Common myeloid progenitor, CD34-positive (primary cell): ENCODE measurements at regions not wholly inside any gene's neighbourhood (a gene's known extent, or its start where the extent isn't known, plus 50 kb on each side); places are given as distances from the start of the nearest gene placed in this dataset.
"Not testable (repeated sequence)": the region's sequence is repeated elsewhere in the genome, so short reads cannot be mapped to it uniquely, and the experiment has no call there.

ENCODE experiments used
- CTCF ChIA-PET: fragments of 350-600 bp; sonication (Branson Sonifier 250); formaldehyde crosslinking; loops from one replicate; lab custom pipeline; 2021; ENCODE audit warnings: antibody characterized with exemption; lab: Charles Lee
- POLR2A ChIA-PET: fragments of 350-600 bp; sonication (Branson Sonifier 250); formaldehyde crosslinking; loops from one replicate; lab custom pipeline; 2021; ENCODE audit warnings: antibody characterized with exemption; lab: Charles Lee
- DNase-seq, 3 donors: peaks; one replicate each; pipeline versions ENCODE4 v3.0.0 to v3.0.0-alpha.2; 2013
- H3K27ac ChIP-seq, 2 experiments: 1 replicate in 1 of 2; 2 replicates in 1 of 2; pipeline ENCODE4 v1.7.0; 2013; ENCODE audit warnings: inconsistent platforms in 2 of 2, low read length in 2 of 2, mild to moderate bottlenecking in 2 of 2, low read depth in 1 of 2, moderate library complexity in 1 of 2; ENCODE audit not compliant: severe bottlenecking in 2 of 2, insufficient read depth in 1 of 2, poor library complexity in 1 of 2
- H3K27me3 ChIP-seq, 5 experiments: replicated peaks in 2 of 5; 1 replicate in 3 of 5; 2 replicates in 2 of 5; pipeline versions ENCODE4 v1.6.1 to v1.7.0; 2013; ENCODE audit warnings: low read length in 4 of 5, mild to moderate bottlenecking in 2 of 5, moderate library complexity in 2 of 5, inconsistent platforms in 1 of 5; ENCODE audit not compliant: insufficient read depth in 5 of 5, control insufficient read depth in 4 of 5
- H3K36me3 ChIP-seq, 4 experiments: 1 replicate in 2 of 4; 2 replicates in 2 of 4; pipeline versions ENCODE4 v1.6.1 to v1.7.0; 2013; ENCODE audit warnings: low read length in 3 of 4, control low read depth in 1 of 4, mild to moderate bottlenecking in 1 of 4; ENCODE audit not compliant: control insufficient read depth in 4 of 4, insufficient read depth in 4 of 4
- H3K4me1 ChIP-seq, 4 experiments: 1 replicate in 3 of 4; 2 replicates in 1 of 4; pipeline versions ENCODE4 v1.6.1 to v1.7.1; 2013; ENCODE audit warnings: low read length in 3 of 4, mild to moderate bottlenecking in 3 of 4, control low read depth in 1 of 4, inconsistent platforms in 1 of 4, moderate library complexity in 1 of 4; ENCODE audit not compliant: control insufficient read depth in 4 of 4, insufficient read depth in 4 of 4; ENCODE audit errors: control extremely low read depth in 1 of 4
- H3K4me3 ChIP-seq, 7 experiments: 1 replicate in 4 of 7; 2 replicates in 3 of 7; pipeline versions ENCODE4 v1.5.1 to v1.7.0; 2013; ENCODE audit warnings: mild to moderate bottlenecking in 7 of 7, low read length in 6 of 7, moderate library complexity in 6 of 7, inconsistent platforms in 2 of 7, low read depth in 2 of 7, control low read depth in 1 of 7; ENCODE audit not compliant: insufficient read depth in 4 of 7, control insufficient read depth in 1 of 7; ENCODE audit errors: extremely low read depth in 1 of 7
- H3K9me3 ChIP-seq, 5 experiments: 1 replicate in 4 of 5; 2 replicates in 1 of 5; pipeline versions ENCODE4 v1.6.1 to v1.7.1; 2013; ENCODE audit warnings: low read length in 4 of 5, mild to moderate bottlenecking in 2 of 5, inconsistent platforms in 1 of 5, low read depth in 1 of 5, moderate library complexity in 1 of 5; ENCODE audit not compliant: control insufficient read depth in 4 of 5, insufficient read depth in 2 of 5; ENCODE audit errors: control extremely low read depth in 1 of 5
- WGBS: methylation state at CpG from one replicate; pipeline ENCODE4 v1.1.5; 2013; ENCODE audit not compliant: insufficient coverage; 5-methylcytosine and 5-hydroxymethylcytosine counted together

DNA sequence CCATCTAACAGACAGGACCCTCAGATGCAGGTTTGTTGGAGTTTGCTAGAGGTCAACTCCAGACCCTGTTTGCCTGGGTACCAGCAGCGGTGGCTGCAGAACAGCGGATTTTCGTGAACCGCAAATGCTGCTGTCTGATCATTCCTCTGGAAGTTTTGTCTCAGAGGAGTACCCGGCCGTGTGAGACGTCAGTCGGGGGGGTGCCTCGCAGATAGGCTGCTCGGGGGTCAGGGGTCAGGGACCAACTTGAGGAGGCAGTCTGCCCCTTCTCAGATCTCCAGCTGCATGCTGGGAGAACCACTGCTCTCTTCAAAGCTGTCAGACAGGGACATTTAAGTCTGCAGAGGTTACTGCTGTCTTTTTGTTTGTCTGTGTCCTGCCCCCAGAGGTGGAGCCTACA, 282.9 kb upstream of the PRR16 start:
- CTCF ChIA-PET, DNase-seq, H3K4me3 ChIP-seq, H3K27me3 ChIP-seq, POLR2A ChIA-PET, H3K27ac ChIP-seq, H3K36me3 ChIP-seq, H3K4me1 ChIP-seq: not testable (repeated sequence)
- H3K9me3 ChIP-seq = peaks cover 0 to 12% (median 0%) of the 10 kb centered on the region in 5 experiments
- 96% methylated on average over 7 of the region's 10 CpGs for WGBS

DNA sequence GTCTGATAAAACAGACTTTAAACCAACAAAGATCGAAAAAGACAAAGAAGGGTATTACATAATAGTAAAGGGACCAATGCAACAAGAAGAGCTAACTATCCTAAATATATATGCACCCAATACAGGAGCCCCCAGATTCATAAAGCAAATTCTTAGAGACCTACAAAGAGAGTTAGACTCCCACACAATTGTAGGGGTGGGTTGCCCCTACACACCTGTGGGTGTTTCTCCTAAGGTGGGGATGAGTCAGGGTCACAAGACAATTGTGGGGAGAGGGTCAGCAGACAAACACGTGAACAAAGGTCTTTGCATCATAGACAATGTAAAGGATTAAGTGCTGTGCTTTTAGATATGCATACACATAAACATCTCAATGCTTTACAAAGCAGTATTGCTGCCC, 269.4 kb upstream of the PRR16 start:
- H3K4me1 ChIP-seq, H3K27me3 ChIP-seq, H3K27ac ChIP-seq, POLR2A ChIA-PET, H3K4me3 ChIP-seq, H3K36me3 ChIP-seq, CTCF ChIA-PET, H3K9me3 ChIP-seq, DNase-seq: not testable (repeated sequence)
- no CpG with 5 or more reads among the region's 2 CpGs for WGBS

DNA sequence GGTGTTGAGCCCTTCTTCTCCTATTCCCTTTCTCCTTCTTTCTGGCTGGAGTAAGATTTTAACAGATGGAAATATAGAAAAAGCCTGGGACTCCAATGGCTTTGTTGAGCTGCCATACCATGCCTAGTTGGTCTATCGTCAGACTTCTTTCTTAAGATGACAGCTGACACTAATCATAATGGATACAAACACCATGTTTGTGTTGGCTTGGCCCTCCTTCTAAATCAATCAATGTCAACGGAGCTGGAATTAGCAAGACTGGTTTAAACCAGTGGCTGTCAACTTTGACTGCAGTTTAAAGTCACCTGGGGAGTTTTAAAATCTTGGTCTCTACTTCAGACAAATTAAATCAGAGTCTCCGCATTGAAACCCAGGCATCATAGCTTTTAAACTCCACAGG, 264.5 kb upstream of the PRR16 start:
- DNase-seq = no peak
- H3K9me3 ChIP-seq = peaks cover 0 to 3% (median 0%) of the 10 kb centered on the region in 5 experiments
- ChIA-PET CTCF (interaction anchor here (1.4 kb wide), 1 partner anchor 8 kb away, joined by 3 read pairs; no protein-coding TSS in a partner anchor), POLR2A (no interaction called here)
- no peaks in the 10 kb centered on the region for H3K27me3 ChIP-seq
- no peak overlapping the region for H3K4me3 ChIP-seq
- H3K27ac ChIP-seq = no peak overlapping the region
- WGBS = 100% methylated on average over 2 of the region's 3 CpGs
- no peaks in the 10 kb centered on the region for H3K4me1 ChIP-seq
- H3K36me3 ChIP-seq = no peaks in the 10 kb centered on the region

DNA sequence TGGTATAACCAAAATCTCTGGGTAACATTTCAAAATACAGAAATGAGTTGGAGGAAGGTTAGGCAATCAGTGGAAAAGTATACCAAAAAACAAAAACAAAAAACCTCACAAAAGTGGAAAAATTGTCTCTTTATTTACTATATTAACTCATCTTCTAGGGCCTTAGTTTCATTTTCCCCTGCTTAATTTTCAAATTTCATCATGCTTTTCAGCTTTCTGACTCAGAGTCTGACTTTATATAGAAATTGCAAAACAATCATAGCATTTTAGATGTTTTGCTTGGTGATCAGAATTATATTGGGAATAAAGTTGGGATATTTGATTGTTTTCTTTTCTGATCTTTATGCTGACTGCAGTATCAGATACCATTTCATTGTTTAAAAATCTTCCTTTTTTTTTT, 257.0 kb upstream of the PRR16 start:
- Histone ChIP-seq H3K9me3 (peaks cover 0 to 4% (median 2%) of the 10 kb centered on the region in 5 experiments), H3K4me3 (peak overlapping the region in 1 of 7 experiments; percentile 52), H3K27ac (no peak overlapping the region), H3K27me3 (no peaks in the 10 kb centered on the region), H3K36me3 (no peaks in the 10 kb centered on the region), H3K4me1 (peaks cover 0 to 6% (median 0%) of the 10 kb centered on the region in 4 experiments)
- peak in 2 of 3 donors; percentile 9 to 14 for DNase-seq
- ChIA-PET POLR2A (no interaction called here), CTCF (no interaction called here)

DNA sequence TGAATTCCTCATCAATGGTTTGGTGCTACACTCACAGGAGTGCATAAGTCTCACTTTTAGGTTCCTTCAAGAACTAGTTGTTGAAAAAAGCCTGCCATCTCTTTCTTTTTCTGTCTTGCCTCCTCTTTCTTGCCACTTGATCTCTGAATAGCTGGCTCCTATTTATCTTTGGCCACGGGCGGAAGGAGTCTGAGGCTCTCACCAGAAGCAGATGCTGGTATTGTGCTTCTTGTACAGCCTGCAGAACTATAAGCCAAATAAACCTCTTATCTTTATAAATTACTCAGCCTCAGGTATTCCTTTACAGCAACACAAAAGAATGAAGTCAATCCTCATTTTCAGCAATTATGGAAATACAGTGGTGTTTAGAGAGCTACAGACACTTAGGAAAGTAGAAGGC, 247.1 kb upstream of the PRR16 start:
- H3K27me3 ChIP-seq = no peaks in the 10 kb centered on the region
- H3K27ac ChIP-seq = no peak overlapping the region
- H3K9me3 ChIP-seq = peaks cover 0 to 2% (median 0%) of the 10 kb centered on the region in 5 experiments
- no peaks in the 10 kb centered on the region for H3K4me1 ChIP-seq
- DNase-seq = no peak
- no peak overlapping the region for H3K4me3 ChIP-seq
- H3K36me3 ChIP-seq = no peaks in the 10 kb centered on the region
- WGBS = 100% methylated on average over 2 of the region's 2 CpGs
- CTCF ChIA-PET = no interaction called here
- POLR2A ChIA-PET = no interaction called here

DNA sequence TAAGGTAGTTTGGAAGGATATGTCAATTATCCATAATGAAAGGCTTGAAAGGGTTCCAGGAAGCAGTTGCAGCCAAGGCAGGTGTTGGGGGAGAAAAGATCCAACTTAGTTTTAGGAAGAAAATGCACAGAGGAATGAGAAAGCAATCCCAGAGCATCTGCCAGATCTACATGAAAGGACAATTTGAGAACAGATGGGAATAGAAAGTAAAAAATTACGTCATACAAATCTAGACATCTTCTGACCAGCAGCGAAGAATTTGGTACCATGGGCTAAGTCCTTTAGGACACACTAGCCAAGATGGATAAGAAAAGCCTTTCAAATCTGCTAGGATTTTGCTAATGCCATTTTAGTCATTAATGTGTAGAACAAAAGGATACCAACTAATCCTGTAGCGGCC, 244.1 kb upstream of the PRR16 start:
- Histone ChIP-seq H3K27ac (no peak overlapping the region), H3K4me1 (no peaks in the 10 kb centered on the region), H3K4me3 (no peak overlapping the region), H3K9me3 (peaks cover 0 to 2% (median 0%) of the 10 kb centered on the region in 5 experiments), H3K27me3 (no peaks in the 10 kb centered on the region), H3K36me3 (peaks cover 0 to 3% (median 0%) of the 10 kb centered on the region in 4 experiments)
- no peak for DNase-seq
- ChIA-PET CTCF (interaction anchor here (1.2 kb wide), 1 partner anchor 8 kb away, joined by 3 read pairs; no protein-coding TSS in a partner anchor), POLR2A (no interaction called here)
- WGBS = 100% methylated on average over 2 of the region's 3 CpGs

DNA sequence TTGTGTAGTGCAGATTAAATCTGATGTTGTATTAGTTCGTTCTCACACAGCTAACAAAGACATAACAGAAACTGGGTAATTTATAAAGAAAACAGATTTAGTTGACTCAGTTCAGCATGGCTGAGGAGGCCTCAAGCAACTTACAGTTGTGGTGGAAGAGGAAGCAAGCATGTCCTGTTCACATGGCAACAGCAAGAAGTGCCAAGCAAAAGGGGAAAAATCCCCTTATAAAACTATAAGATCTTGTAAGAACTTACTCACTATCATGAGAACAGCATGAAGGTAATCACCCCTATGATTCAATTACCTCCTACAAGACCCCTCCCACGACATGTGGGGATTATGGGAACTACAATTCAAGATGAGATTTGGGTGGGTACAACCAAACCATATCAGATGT, 238.6 kb upstream of the PRR16 start:
- H3K4me3 ChIP-seq = no peak overlapping the region
- peaks cover 0 to 14% (median 2%) of the 10 kb centered on the region in 4 experiments for H3K36me3 ChIP-seq
- H3K4me1 ChIP-seq = no peaks in the 10 kb centered on the region
- H3K27me3 ChIP-seq = no peaks in the 10 kb centered on the region
- DNase-seq = no peak
- H3K9me3 ChIP-seq = peaks cover 0 to 4% (median 0%) of the 10 kb centered on the region in 5 experiments
- no CpG with 5 or more reads among the region's 2 CpGs for WGBS
- CTCF ChIA-PET = no interaction called here
- H3K27ac ChIP-seq = no peak overlapping the region
- POLR2A ChIA-PET = no interaction called here
